ENCODE measurements at regions not wholly inside any gene's neighbourhood (a gene's known extent, or its start where the extent isn't known, plus 50 kb on each side); places are given as distances from the start of the nearest gene placed in this dataset.
"Not testable (repeated sequence)": the region's sequence is repeated elsewhere in the genome, so short reads cannot be mapped to it uniquely, and the experiment has no call there.

DNA sequence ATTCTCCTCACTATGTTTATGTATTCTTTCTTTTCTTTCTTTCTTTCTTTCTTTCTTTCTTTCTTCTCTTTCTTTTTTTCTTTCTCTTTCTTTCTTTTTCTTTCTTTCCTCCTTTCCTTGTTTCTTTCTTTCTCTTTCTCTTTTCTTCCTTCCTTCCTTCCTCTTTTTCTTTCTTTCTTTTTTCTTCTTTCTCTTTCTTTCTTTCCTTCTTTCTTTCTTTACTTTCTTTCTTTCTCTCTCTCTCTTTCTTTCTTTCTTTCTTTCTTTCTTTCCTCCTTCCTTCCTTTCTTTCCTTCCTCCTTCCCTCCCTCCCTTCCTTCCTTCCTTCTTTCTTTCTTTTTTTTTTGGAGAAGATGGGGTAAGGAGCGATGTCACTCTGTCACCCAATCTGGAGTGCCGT is 1405.5 kb downstream of the SLITRK5 start:
- no peak for DNase-seq

DNA sequence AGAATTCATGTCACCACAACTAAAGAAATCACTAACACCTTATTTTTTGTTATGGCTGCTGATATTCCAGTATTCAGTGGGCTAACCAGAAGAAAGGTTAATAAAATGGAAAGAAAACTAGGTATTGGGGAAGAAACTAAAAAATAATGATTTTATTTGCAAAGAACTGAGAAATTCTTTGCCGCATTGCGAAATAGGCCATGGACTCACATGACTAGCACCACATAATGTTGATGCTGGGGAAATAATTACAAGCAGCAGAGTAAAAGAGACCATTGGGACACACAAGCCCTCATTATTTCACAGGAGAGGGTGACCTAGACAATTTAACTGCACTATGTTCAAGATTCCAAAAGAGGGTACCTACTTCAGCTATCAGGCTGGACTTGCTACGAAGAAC is 1411.5 kb downstream of the SLITRK5 start:
- DNase-seq = no peak

DNA sequence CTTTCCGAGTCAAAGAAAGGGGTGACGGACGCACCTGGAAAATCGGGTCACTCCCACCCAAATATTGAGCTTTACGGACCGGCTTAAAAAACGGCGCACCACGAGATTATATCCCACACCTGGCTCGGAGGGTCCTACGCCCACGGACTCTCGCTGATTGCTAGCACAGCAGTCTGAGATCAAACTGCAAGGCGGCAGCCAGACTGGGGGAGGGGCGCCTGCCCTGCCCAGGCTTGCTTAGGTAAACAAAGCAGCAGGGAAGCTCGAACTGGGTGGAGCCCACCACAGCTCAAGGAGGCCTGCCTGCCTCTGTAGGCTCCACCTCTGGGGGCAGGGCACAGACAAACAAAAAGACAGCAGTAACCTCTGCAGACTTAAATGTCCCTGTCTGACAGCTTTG is 1416.9 kb downstream of the SLITRK5 start:
- DNase-seq = not testable (repeated sequence)

DNA sequence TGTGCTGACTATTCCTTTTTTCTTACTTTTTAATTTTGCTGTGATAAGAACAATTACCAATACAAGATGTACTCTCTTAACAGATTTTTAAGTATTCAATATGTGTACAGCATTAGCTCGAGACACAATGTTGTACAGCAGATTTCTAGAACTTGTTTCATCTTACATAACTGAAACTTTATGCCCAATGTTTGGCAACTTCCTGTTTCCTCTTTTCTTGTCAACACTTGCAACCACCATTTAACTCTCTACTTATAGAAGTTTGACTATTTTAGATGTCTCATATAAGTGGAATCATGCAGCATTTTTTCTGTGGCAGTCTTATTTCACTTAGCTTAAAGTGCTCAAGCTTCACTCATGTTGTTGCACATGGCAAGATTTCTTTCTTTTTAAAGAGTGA is 1426.8 kb downstream of the SLITRK5 start:
- DNase-seq = no peak

DNA sequence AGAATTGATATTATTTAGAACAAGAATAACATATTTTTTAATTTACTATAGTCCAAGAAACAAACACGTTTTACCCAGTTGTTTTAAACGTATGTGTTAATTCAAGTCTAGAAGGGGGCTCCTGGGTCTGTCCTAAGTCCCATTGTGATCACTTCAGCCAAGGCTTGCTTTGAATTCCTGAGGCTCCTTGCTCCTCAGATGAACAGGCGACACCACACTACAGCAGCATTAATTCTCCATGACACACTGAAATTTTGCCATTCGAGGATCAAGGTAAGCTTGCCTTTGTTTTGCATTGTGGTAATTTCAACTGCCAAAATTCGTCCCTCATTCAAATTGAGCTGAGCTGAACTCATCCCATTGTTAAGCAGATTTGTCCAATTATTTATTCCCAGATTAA is 1442.6 kb downstream of the SLITRK5 start:
- no peak for DNase-seq

DNA sequence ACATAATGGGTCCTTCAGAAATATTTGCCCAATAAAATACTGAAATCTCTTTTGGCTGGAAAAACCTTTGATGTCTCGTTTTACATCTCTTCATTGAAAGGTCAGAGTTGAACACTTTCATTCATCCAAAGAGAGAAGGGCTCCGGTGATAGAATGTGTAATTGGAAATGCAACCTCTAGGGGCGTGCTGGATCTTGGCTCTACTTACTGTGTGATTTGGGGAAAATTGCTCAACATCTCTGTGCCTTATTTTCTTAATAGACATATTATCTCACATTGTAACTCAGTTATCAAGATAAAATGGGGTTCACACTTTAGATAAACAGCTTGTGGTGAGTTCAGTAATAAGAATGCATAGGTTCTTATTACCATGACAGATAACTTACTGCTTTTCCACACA is 1444.1 kb downstream of the SLITRK5 start:
- no peak for DNase-seq

DNA sequence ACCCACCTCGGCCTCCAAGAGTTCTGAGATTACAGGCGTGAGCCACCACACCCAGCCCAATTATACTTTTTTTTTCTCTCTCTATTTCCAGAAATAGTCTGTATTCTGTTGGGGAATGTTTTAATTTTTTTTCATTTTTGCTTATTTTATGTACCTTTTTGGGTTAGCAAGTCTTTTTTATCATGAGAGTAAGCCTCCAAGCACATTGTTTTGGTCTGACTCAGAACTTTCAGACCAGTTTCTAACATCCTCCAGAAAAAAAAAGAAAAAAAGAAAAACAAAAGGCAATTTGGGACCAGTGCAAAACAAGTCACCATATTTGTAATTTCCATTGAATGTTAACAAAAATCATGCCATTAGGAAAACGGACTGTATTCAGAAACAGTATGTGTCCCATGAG is 1465.5 kb downstream of the SLITRK5 start:
- DNase-seq = no peak

DNA sequence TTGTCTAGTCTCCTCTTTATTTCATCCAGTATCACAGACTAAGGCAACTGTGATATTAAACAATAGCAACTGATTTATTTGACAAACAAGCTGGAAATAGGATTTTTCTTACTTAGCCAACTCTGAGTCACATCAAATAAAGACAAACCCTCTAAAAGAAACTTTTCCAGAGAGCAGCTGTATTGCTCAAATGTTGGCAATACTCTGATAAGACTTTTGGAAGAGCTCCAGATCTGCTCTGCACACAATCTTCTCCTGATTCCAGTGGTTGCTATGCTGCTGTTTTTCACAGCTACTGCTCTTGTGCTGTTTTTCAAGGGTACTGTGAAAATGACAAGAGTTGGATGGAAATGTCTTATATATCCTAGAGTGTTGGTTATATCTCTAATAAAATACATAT is 1479.2 kb downstream of the SLITRK5 start:
- DNase-seq = no peak

DNA sequence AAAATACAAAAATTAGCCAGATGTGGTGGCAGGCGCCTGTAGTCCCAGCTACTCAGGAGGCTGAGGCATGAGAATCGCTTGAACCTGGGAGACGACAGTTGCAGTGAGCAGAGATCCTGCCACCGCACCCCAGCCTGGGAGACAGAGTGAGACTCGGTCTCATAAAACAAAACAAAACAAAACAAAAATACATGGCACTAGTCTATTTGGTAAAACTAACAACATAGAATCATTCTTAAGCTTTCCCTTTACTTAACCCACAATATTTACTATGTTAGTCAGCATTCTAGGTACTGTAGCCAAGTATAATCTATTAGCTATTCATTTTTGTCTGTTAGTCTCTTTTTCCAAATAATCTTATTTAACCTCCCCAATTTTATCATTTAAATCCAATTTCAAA is 1482.8 kb downstream of the SLITRK5 start:
- DNase-seq = no peak

DNA sequence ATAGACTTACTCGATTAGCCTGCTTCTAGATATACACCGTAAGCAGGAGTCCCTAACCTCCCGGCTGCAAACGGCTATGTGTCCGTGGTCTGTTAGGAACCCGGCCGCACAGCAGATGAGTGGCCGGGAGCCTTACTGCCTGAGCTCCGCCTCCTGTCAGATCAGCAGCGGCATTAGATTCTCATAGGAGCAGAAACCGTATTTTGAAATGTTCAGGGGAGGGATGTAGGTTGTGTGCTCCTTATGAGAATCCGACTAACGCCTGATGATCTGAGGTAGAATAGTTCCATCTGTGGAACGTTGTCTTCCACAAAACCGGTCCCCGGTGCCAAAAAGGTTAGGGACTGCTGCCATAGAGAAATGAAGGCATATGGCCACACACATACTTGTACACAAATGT is 1491.9 kb downstream of the SLITRK5 start:
- no peak for DNase-seq

DNA sequence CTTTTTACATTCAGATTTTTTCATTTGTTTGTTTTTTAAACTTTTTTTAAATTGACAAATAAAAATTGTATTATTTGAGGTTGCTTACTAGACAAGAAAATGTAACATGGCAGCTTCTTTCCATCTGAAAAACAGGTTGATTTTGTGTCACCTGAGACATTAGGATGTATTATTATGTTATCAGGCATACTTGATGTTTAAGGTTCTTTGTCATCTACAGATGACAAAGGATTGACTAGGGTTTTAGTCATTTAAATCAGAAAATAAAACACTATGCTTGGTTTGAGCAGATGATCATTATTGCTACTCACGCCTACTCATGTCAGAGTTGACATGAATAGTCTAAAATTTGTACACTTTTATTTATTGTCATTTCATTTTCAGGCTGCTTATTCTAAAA is 1494.5 kb downstream of the SLITRK5 start:
- no peak for DNase-seq

DNA sequence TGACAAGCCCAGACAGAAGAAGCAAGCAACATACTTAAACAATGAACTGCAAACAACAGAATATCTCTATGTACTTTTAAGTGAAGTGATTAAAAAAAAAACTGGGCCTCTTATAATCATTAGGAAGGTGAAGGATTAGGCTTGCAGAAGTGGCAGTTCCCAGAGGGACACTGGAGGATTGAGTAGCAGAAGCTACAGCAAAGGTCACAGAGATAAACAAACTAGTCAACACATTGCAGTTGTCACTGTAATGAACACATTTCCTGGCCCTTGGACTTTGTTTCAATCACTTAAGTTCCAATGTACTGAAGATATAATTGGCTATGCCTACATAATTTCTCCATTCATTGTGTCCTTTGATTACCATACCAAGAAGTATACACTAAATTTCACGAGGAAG is 1498.8 kb downstream of the SLITRK5 start:
- DNase-seq = no peak

DNA sequence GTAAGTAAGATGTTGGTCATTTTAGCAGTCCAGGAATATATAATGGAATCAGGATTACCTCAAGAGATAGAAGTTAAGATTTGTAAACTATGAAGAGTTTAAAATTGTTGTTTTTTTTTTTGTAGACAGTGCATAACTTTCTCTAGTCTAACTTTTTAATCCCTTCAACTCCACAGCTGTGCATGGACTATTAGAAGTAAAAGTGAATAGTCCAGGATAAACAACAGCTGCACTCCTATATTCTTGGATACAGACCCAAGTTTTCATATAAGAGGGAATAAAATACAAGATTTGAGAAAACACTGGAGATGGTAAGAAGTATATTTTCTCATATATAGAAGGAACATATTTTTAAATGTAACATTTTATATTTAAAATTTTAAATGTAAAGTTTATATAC is 1509.9 kb downstream of the SLITRK5 start:
- DNase-seq = no peak

DNA sequence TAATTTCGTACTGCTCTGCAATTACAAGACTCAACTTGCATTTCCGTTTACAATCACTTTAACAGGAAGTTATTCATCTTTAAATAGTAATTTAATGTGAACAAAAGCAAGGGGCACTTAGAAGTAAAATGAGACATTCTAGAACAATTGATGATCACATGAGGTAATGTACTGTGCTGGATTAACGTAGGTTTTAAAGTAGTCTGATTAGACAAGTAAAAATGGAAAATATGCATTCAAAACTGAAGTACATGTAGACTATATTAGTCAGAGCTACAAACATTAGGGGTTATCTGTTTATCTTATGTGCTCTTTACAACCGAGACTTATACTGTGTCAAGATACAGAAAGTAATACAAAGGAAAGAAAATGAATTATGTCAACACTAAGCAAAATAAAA is 1528.0 kb downstream of the SLITRK5 start:
- no peak for DNase-seq

DNA sequence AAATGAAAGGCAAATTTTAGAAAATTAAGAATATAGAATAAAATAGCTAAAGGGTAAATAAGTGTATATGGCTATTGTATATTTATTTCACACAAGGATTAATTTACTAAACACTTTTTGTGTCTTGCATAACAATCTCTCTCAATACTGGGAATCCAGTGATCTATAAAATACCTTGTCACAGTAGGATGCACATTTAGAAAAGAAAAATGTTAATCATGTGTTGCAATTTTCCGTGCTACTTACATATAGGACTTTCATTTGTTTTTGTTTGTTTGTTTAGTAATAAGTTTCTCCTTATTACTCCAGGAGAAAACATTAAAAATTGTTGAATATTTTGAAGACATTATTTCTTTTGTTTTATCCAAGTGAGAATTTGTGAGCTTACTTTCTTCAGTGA is 1533.3 kb downstream of the SLITRK5 start:
- DNase-seq = no peak

DNA sequence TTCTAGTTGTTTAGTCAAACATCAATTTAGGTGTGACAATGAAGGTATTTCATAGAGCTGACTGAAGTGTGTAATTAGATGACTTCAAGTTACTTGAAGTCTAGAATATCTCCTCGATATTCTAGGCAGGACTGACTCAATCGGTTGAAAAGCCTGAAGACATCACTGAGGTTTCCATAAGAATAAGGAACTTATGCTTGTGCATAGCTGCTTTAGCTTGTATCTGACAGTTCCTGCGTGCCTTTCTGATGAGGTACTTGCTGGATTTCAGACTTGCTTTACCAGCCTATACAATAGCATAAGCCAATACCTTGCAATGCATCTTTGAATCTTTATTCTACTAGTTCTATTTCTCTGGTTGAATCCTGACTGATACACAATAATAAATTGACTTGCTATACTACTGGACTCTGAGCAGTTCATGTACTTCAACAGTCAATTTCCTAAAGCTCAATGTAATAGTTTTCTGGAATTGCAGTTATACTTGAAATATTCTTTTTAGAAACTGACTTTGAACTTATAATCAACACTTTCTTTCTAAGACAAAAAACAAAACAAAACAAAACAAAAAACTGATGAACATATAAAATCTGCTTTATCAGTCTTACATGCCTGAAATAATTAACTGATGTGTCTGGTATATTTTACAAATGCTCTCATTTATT is 1534.8 kb downstream of the SLITRK5 start:
- DNase-seq = no peak

DNA sequence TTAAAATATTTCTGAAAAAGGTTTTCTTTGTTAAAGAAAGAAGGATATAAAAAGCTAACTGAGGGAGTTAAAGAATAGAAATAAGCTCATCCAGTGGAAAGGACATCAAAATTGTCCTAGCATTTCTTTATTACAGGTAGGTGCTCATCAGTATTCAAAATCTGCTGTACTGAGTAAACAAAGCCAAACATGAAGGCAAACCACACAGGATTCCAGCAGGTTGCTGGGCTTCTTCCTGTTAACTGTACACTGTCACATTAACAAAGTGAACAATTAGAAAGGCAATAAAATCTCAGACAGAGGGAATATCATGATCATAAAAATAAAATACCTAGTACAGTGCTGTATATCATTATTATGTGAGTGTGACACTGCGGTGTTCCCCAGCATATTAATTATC is 1541.0 kb downstream of the SLITRK5 start:
- no peak for DNase-seq

DNA sequence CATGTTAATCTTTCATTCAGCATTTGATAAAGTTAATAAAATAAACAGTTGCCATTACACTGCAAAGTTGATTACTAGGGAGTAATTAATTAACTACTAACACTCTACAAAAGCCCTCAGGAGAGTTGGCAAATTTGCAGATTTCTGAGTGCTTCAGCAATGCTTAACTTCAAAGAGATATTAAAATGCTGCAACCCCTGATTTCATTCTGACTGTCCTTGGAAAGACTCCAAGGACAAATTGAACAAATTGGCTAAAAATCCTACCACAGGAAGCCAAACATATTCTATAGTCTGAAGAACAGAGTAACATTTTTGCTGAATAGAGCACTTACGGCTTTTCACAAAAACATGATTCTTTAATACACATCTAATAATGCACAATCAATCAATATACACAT is 1543.0 kb downstream of the SLITRK5 start:
- DNase-seq = no peak

DNA sequence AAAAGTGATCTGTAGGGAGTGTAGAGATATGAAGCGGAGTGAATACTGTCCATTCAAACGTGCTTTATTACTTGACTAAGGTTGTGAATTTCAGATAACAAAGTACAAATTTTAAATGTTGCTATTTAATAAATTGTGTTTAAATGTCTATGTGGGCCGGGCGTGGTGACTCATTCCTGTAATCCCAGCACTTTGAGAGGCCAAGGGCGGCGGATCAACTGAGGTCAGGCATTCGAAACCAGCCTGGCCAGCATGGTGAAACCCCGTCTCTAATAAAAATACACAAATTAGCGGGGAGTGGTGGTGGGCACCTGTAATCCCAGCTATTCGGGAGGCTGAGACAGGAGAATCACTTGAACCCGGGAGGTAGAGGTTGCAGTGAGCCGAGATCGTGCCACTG is 1544.1 kb downstream of the SLITRK5 start:
- DNase-seq = not testable (repeated sequence)

DNA sequence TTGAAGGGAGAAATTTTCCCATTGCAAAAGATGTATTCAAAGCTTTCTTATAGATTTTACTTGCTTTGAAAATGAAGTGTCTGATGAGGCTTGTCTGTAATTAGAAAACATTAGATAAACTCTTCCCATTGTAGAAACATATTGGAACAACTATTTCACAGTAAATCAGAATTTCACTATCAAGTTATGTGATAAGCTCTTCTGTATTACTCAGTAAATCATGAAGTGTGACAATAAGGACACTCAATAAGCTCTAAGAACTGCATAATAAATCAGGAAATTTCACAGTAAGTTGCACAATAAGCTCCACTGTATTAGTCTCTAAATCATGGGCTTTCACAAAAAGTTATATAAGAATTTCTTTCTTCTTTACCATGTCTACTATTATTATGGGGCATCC is 1546.6 kb downstream of the SLITRK5 start:
- DNase-seq = no peak

DNA sequence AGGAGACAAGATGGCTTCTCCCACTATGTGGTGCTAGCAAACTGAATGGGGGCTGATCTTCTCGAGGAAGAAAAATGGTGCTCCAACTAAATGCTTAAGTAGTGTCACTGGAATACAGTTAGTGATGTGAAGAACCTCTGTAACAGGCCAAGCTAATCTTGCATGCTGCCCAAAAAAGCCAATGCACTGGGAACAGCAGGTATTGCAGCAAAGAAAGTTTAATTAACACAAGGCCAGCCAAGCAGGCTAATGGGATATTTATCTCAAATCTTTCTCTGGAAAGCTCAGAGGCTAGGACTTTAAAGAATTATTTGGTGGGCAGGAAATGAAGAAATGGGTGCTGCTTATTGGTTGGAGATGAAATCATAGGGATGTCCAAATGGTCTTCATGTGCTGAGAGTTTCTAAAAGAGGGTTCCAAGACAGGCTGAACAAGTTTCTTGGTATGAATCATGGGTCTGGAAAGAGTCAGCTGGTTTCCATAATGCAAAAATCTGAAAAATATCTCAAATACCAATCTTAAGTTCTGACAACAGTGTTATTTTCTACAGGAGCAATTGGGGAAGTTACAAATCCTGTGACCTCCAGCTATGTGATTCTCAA is 1550.5 kb downstream of the SLITRK5 start:
- DNase-seq = no peak

DNA sequence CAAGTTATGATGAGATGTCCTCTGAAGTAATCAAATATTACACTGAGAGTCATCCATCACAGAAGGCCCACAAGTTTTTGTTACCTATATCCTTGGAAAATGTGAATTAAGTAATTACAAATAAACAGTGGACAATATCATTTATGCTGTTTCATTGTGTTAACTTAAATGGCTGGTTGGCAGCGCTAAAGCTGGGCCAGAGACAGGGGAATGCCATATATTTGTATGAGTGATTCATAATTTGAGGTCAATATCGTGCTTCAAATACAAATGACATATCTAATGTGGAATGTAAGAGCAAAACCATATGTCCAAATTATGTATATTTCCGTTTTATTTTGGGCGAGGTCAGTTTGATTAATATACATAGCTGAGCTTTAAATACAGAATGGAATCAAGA is 1556.2 kb downstream of the SLITRK5 start:
- DNase-seq = no peak

DNA sequence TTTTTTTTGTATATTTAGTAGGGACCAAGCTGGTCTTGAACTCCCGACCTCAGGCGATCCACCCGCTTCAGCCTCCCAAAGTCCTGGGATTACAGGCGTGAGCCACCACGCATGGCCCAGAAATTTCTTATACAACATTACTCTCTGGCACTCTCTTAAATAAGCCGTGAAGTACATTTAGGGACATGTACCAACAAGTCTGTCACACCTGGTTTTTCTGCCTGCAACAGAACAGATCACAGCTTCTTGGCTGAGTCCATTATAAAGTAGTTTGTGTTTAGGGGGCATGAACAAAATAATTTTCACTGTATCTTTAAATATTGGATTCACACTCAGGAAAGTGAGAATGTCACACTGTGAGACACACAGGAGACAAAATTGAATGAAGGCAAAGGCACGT is 1567.3 kb downstream of the SLITRK5 start:
- no peak for DNase-seq

DNA sequence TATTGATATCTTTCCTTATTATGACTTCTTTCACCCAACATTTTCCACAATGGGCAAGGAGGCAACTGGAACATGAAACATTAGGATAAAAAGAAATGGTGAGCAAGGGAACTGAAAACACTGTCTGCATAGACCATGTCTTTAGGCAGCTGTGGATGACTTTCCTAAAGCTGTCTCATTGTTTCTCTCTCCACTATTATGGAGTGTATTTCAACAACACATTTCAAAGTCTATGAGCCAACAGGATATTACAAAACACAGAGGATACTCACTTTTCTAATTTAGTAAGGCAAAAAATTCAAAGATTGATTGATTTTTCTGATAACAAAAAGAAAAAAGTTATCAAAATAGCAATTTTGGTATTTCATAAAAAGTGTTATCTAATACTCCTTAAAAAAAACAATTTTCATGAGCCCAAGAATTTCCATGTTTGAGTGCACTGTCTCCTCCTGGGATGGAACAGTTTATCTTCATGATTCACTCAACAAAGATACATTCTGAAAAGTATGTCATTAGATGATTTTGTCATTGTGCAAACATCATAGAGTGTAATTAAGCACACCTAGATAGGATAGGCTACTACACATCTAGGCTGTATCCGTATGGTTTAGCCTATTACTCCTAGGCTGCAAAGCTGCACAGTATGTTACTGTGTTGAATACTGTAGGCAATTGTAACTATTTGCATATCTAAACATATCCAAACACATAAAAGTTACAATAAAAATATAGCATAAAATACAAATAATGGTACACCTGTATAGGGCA is 1568.4 kb downstream of the SLITRK5 start:
- no peak for DNase-seq

Measured in CD4-positive, alpha-beta T cell treated with Interleukin-6 for 4 hours (primary cell).